ENCODE measurements at regions not wholly inside any gene's neighbourhood (a gene's known extent, or its start where the extent isn't known, plus 50 kb on each side); places are given as distances from the start of the nearest gene placed in this dataset.
"Not testable (repeated sequence)": the region's sequence is repeated elsewhere in the genome, so short reads cannot be mapped to it uniquely, and the experiment has no call there.

GRCh38 chr22:23467721-23468294 is 112.3 kb downstream of the IGLL1 start:
- Histone ChIP-seq H3K18ac (ENCODE audit: low read length) (no peak overlapping the region), H4K8ac (ENCODE audit: low read depth, low read length) (no peak overlapping the region), H2BK5ac (ENCODE audit: low read depth, low read length, poor library complexity) (no peak overlapping the region), H3K9me3 (ENCODE audit: insufficient read depth, low read depth, low read length) (no peaks in the 10 kb centered on the region), H4K12ac (ENCODE audit: low read depth, low read length) (no peak overlapping the region), H3K23ac (ENCODE audit: low read length) (no peak overlapping the region), H3K4me1 (ENCODE audit: control insufficient read depth in 1 of 2, insufficient read depth in 2 of 2, low read length in 2 of 2) (no peaks in the 10 kb centered on the region), H3K27me3 (ENCODE audit: insufficient read depth, low read length) (no peaks in the 10 kb centered on the region), H2BK12ac (ENCODE audit: low read length) (no peak overlapping the region), H3K4me3 (ENCODE audit: low read depth, low read length) (no peak overlapping the region), H3K27ac (ENCODE audit: low read depth, low read length) (no peak overlapping the region), H2AK5ac (ENCODE audit: low read length) (no peak overlapping the region), H3K14ac (ENCODE audit: low read length) (no peak overlapping the region), H2AFZ (ENCODE audit: insufficient read depth, low read length, poor library complexity) (no peak overlapping the region), H3K9ac (ENCODE audit: low read length) (no peak overlapping the region), H3K79me2 (ENCODE audit: control insufficient read depth, insufficient read depth, low read length, poor library complexity) (no peaks in the 10 kb centered on the region), H3K4ac (ENCODE audit: low read depth, low read length) (no peak overlapping the region), H2BK120ac (ENCODE audit: insufficient read depth, low read length, poor library complexity) (no peak overlapping the region), H3K79me1 (ENCODE audit: low read length) (no peaks in the 10 kb centered on the region), H4K91ac (ENCODE audit: low read depth, low read length) (no peak overlapping the region), H3K36me3 (ENCODE audit: control insufficient read depth in 1 of 2, insufficient read depth in 2 of 2, low read length in 2 of 2) (no peaks in the 10 kb centered on the region), H3K4me2 (ENCODE audit: low read length) (no peak overlapping the region)
- peak in 1 of 2 donors; percentile 43 for DNase-seq

- Histone ChIP-seq H3K79me2 (ENCODE audit: control insufficient read depth, insufficient read depth, low read length, poor library complexity) (no peaks in the 10 kb centered on the region), H2AFZ (ENCODE audit: insufficient read depth, low read length, poor library complexity) (no peak overlapping the region), H3K79me1 (ENCODE audit: low read length) (no peaks in the 10 kb centered on the region), H3K18ac (ENCODE audit: low read length) (no peak overlapping the region), H3K27ac (ENCODE audit: low read depth, low read length) (no peak overlapping the region), H2AK5ac (ENCODE audit: low read length) (no peak overlapping the region), H4K12ac (ENCODE audit: low read depth, low read length) (no peak overlapping the region), H3K9me3 (ENCODE audit: insufficient read depth, low read depth, low read length) (no peaks in the 10 kb centered on the region), H3K4me2 (ENCODE audit: low read length) (no peak overlapping the region), H2BK120ac (ENCODE audit: insufficient read depth, low read length, poor library complexity) (no peak overlapping the region), H2BK12ac (ENCODE audit: low read length) (no peak overlapping the region), H3K14ac (ENCODE audit: low read length) (no peak overlapping the region), H3K27me3 (ENCODE audit: insufficient read depth, low read length) (no peaks in the 10 kb centered on the region), H3K9ac (ENCODE audit: low read length) (no peak overlapping the region), H4K8ac (ENCODE audit: low read depth, low read length) (no peak overlapping the region), H3K4me1 (ENCODE audit: control insufficient read depth in 1 of 2, insufficient read depth in 2 of 2, low read length in 2 of 2) (no peaks in the 10 kb centered on the region), H2BK5ac (ENCODE audit: low read depth, low read length, poor library complexity) (no peak overlapping the region), H3K23ac (ENCODE audit: low read length) (no peak overlapping the region), H3K36me3 (ENCODE audit: control insufficient read depth in 1 of 2, insufficient read depth in 2 of 2, low read length in 2 of 2) (no peaks in the 10 kb centered on the region), H3K4ac (ENCODE audit: low read depth, low read length) (no peak overlapping the region), H4K91ac (ENCODE audit: low read depth, low read length) (no peak overlapping the region), H3K4me3 (ENCODE audit: low read depth, low read length) (no peak overlapping the region)
- DNase-seq: no peak
- WGBS (ENCODE audit: extremely low coverage, insufficient coverage, insufficient read length): no CpG with 5 or more reads among the region's 7 CpGs
Measured at GRCh38 chr22:23466351-23466750, 113.7 kb downstream of the IGLL1 start.

GRCh38 chr22:23464796-23465195 is 115.3 kb downstream of the IGLL1 start:
- H3K27me3 ChIP-seq (ENCODE audit: insufficient read depth, low read length); H2AFZ ChIP-seq (ENCODE audit: insufficient read depth, low read length, poor library complexity); H3K18ac ChIP-seq (ENCODE audit: low read length); H3K4me3 ChIP-seq (ENCODE audit: low read depth, low read length); H2AK5ac ChIP-seq (ENCODE audit: low read length); H2BK12ac ChIP-seq (ENCODE audit: low read length); H4K91ac ChIP-seq (ENCODE audit: low read depth, low read length); H3K79me1 ChIP-seq (ENCODE audit: low read length); H3K9me3 ChIP-seq (ENCODE audit: insufficient read depth, low read depth, low read length); H3K4me1 ChIP-seq (ENCODE audit: control insufficient read depth in 1 of 2, insufficient read depth in 2 of 2, low read length in 2 of 2); H3K36me3 ChIP-seq (ENCODE audit: control insufficient read depth in 1 of 2, insufficient read depth in 2 of 2, low read length in 2 of 2); DNase-seq; H4K8ac ChIP-seq (ENCODE audit: low read depth, low read length); H2BK5ac ChIP-seq (ENCODE audit: low read depth, low read length, poor library complexity); H3K27ac ChIP-seq (ENCODE audit: low read depth, low read length); H3K14ac ChIP-seq (ENCODE audit: low read length); H3K4ac ChIP-seq (ENCODE audit: low read depth, low read length); H3K4me2 ChIP-seq (ENCODE audit: low read length); H2BK120ac ChIP-seq (ENCODE audit: insufficient read depth, low read length, poor library complexity); H3K23ac ChIP-seq (ENCODE audit: low read length); H3K9ac ChIP-seq (ENCODE audit: low read length); H4K12ac ChIP-seq (ENCODE audit: low read depth, low read length); H3K79me2 ChIP-seq (ENCODE audit: control insufficient read depth, insufficient read depth, low read length, poor library complexity): not testable (repeated sequence)
- WGBS (ENCODE audit: extremely low coverage, insufficient coverage, insufficient read length): no CpG with 5 or more reads among the region's 6 CpGs

GRCh38 chr22:23460517-23461031 is 119.5 kb downstream of the IGLL1 start:
- peak; percentile 32 to 66 for DNase-seq
- not testable (repeated sequence) for H2AK5ac ChIP-seq (ENCODE audit: low read length); H3K79me2 ChIP-seq (ENCODE audit: control insufficient read depth, insufficient read depth, low read length, poor library complexity); H2BK5ac ChIP-seq (ENCODE audit: low read depth, low read length, poor library complexity); H3K27me3 ChIP-seq (ENCODE audit: insufficient read depth, low read length); H2BK120ac ChIP-seq (ENCODE audit: insufficient read depth, low read length, poor library complexity); H3K4me3 ChIP-seq (ENCODE audit: low read depth, low read length); H3K23ac ChIP-seq (ENCODE audit: low read length); H4K8ac ChIP-seq (ENCODE audit: low read depth, low read length); H4K91ac ChIP-seq (ENCODE audit: low read depth, low read length); H2BK12ac ChIP-seq (ENCODE audit: low read length); H3K4me2 ChIP-seq (ENCODE audit: low read length); H3K4ac ChIP-seq (ENCODE audit: low read depth, low read length); H3K14ac ChIP-seq (ENCODE audit: low read length); H3K18ac ChIP-seq (ENCODE audit: low read length); H4K12ac ChIP-seq (ENCODE audit: low read depth, low read length); H3K36me3 ChIP-seq (ENCODE audit: control insufficient read depth in 1 of 2, insufficient read depth in 2 of 2, low read length in 2 of 2); H2AFZ ChIP-seq (ENCODE audit: insufficient read depth, low read length, poor library complexity); H3K9ac ChIP-seq (ENCODE audit: low read length); H3K9me3 ChIP-seq (ENCODE audit: insufficient read depth, low read depth, low read length); H3K79me1 ChIP-seq (ENCODE audit: low read length); H3K27ac ChIP-seq (ENCODE audit: low read depth, low read length)
- peaks cover 5 to 16% of the 10 kb centered on the region in 2 experiments for H3K4me1 ChIP-seq (ENCODE audit: control insufficient read depth in 1 of 2, insufficient read depth in 2 of 2, low read length in 2 of 2)
- no CpG with 5 or more reads among the region's 24 CpGs for WGBS (ENCODE audit: extremely low coverage, insufficient coverage, insufficient read length)
